ENCODE measurements at regions not wholly inside any gene's neighbourhood (a gene's known extent, or its start where the extent isn't known, plus 50 kb on each side); places are given as distances from the start of the nearest gene placed in this dataset.

- Histone ChIP-seq H3K27ac (no peak overlapping the region), H4K20me1 (ENCODE audit: insufficient read depth) (no peaks in the 10 kb centered on the region), H3F3A (ENCODE audit: insufficient read depth) (no peaks in the 10 kb centered on the region), H3K36me3 (ENCODE audit: low read depth) (no peaks in the 10 kb centered on the region), H3K4me2 (ENCODE audit: unreplicated experiment) (no peak overlapping the region), H3K79me2 (ENCODE audit: insufficient read depth) (no peaks in the 10 kb centered on the region), H3K9me2 (ENCODE audit: insufficient read depth) (no peaks in the 10 kb centered on the region), H3K4me1 (ENCODE audit: insufficient read depth) (peaks cover 25% of the 10 kb centered on the region), H3K27me3 (replicated peaks; ENCODE audit: insufficient read depth) (no peaks in the 10 kb centered on the region), H3K9ac (no peak overlapping the region), H2AFZ (no peak overlapping the region), H3K9me3 (ENCODE audit: low read depth) (no peaks in the 10 kb centered on the region), H3K4me3 (no peak overlapping the region)
- TF ChIP-seq EZH2 (IDR thresholded peaks at IDR 0.05; ENCODE audit: insufficient read depth, poor library complexity, severe bottlenecking) (no peak), EZH2phosphoT487 (IDR thresholded peaks at IDR 0.05; ENCODE audit: insufficient read depth, low read depth) (no peak)
- DNase-seq = peak; percentile 23
- in situ Hi-C loops (cut with MboI) = no loop called here
- 37 to 41% methylated on average over 2 of the region's 2 CpGs for WGBS, 2 experiments (ENCODE audit: low coverage in 1 of 2, low lambda C conversion rate in 2 of 2, missing lambda C conversion rate in 2 of 2)
These were observed 309.4 kb upstream of the NOCT start for GRCh38 chr4:138706201-138706600.

GRCh38 chr4:138702190-138702824, 313.3 kb upstream of the NOCT start:
- no peaks in the 10 kb centered on the region for H3K36me3 ChIP-seq (ENCODE audit: low read depth)
- H3F3A ChIP-seq (ENCODE audit: insufficient read depth) = 0 out of 2 replicates have a peak, but pooled peaks cover 4% of the 10 kb centered on the region
- DNase-seq = no peak
- no peaks in the 10 kb centered on the region for H3K9me3 ChIP-seq (ENCODE audit: low read depth)
- no peaks in the 10 kb centered on the region for H3K9me2 ChIP-seq (ENCODE audit: insufficient read depth)
- H3K9ac ChIP-seq = no peak overlapping the region
- H3K27ac ChIP-seq = no peak overlapping the region
- 40 to 50% methylated on average over 3 of the region's 3 CpGs for WGBS, 2 experiments (ENCODE audit: low coverage in 1 of 2, low lambda C conversion rate in 2 of 2, missing lambda C conversion rate in 2 of 2)
- no peaks in the 10 kb centered on the region for H4K20me1 ChIP-seq (ENCODE audit: insufficient read depth)
- in situ Hi-C loops (cut with MboI) = no loop called here
- H3K27me3 ChIP-seq (replicated peaks; ENCODE audit: insufficient read depth) = no peaks in the 10 kb centered on the region
- TF ChIP-seq EZH2phosphoT487 (IDR thresholded peaks at IDR 0.05; ENCODE audit: insufficient read depth, low read depth) (no peak), EZH2 (IDR thresholded peaks at IDR 0.05; ENCODE audit: insufficient read depth, poor library complexity, severe bottlenecking) (no peak)
- no peaks in the 10 kb centered on the region for H3K79me2 ChIP-seq (ENCODE audit: insufficient read depth)
- H3K4me1 ChIP-seq (ENCODE audit: insufficient read depth) = peaks cover 25% of the 10 kb centered on the region
- H3K4me2 ChIP-seq (ENCODE audit: unreplicated experiment) = no peak overlapping the region
- no peak overlapping the region for H2AFZ ChIP-seq
- no peak overlapping the region for H3K4me3 ChIP-seq

- no peaks in the 10 kb centered on the region for H3K27me3 ChIP-seq (replicated peaks; ENCODE audit: insufficient read depth)
- WGBS, 2 experiments (ENCODE audit: low coverage in 1 of 2, low lambda C conversion rate in 2 of 2, missing lambda C conversion rate in 2 of 2) = 72 to 83% methylated on average over 3 of the region's 3 CpGs
- H3K36me3 ChIP-seq (ENCODE audit: low read depth) = no peaks in the 10 kb centered on the region
- no peaks in the 10 kb centered on the region for H4K20me1 ChIP-seq (ENCODE audit: insufficient read depth)
- no peak overlapping the region for H3K27ac ChIP-seq
- DNase-seq = no peak
- H3K4me3 ChIP-seq = no peak overlapping the region
- in situ Hi-C loops (cut with MboI) = loop anchor here (25.0 kb wide), 1 partner anchor 1161 kb away; the partner anchor contains the start of gene PCDH18
- no peak overlapping the region for H2AFZ ChIP-seq
- H3F3A ChIP-seq (ENCODE audit: insufficient read depth) = 0 out of 2 replicates have a peak, but pooled peaks cover 5% of the 10 kb centered on the region
- H3K9ac ChIP-seq = no peak overlapping the region
- no peaks in the 10 kb centered on the region for H3K79me2 ChIP-seq (ENCODE audit: insufficient read depth)
- no peak for TF ChIP-seq EZH2 (IDR thresholded peaks at IDR 0.05; ENCODE audit: insufficient read depth, poor library complexity, severe bottlenecking)
- TF ChIP-seq EZH2phosphoT487 (IDR thresholded peaks at IDR 0.05; ENCODE audit: insufficient read depth, low read depth) = no peak
- H3K9me2 ChIP-seq (ENCODE audit: insufficient read depth) = no peaks in the 10 kb centered on the region
- no peaks in the 10 kb centered on the region for H3K9me3 ChIP-seq (ENCODE audit: low read depth)
- no peak overlapping the region for H3K4me2 ChIP-seq (ENCODE audit: unreplicated experiment)
- H3K4me1 ChIP-seq (ENCODE audit: insufficient read depth) = peaks cover 14% of the 10 kb centered on the region
These were observed 316.9 kb upstream of the NOCT start for GRCh38 chr4:138698641-138699040.

GRCh38 chr4:138697851-138698250, 317.7 kb upstream of the NOCT start:
- Histone ChIP-seq H3K4me2 (ENCODE audit: unreplicated experiment) (peak overlapping the region; percentile 57), H3K4me3 (no peak overlapping the region), H4K20me1 (ENCODE audit: insufficient read depth) (no peaks in the 10 kb centered on the region), H3K36me3 (ENCODE audit: low read depth) (no peaks in the 10 kb centered on the region), H3K27ac (no peak overlapping the region), H3K79me2 (ENCODE audit: insufficient read depth) (no peaks in the 10 kb centered on the region), H3K4me1 (ENCODE audit: insufficient read depth) (peaks cover 14% of the 10 kb centered on the region), H3K9me3 (ENCODE audit: low read depth) (no peaks in the 10 kb centered on the region), H3K27me3 (replicated peaks; ENCODE audit: insufficient read depth) (no peaks in the 10 kb centered on the region), H3K9ac (no peak overlapping the region), H3K9me2 (ENCODE audit: insufficient read depth) (no peaks in the 10 kb centered on the region), H3F3A (ENCODE audit: insufficient read depth) (0 out of 2 replicates have a peak, but pooled peaks cover 5% of the 10 kb centered on the region), H2AFZ (peak overlapping the region; percentile 30; the same call in 1 of the 2 replicates)
- WGBS, 2 experiments (ENCODE audit: low coverage in 1 of 2, low lambda C conversion rate in 2 of 2, missing lambda C conversion rate in 2 of 2) = 98 to 100% methylated on average over 1 of the region's 1 CpG
- DNase-seq = peak; percentile 36
- TF ChIP-seq EZH2 (IDR thresholded peaks at IDR 0.05; ENCODE audit: insufficient read depth, poor library complexity, severe bottlenecking) (no peak), EZH2phosphoT487 (IDR thresholded peaks at IDR 0.05; ENCODE audit: insufficient read depth, low read depth) (no peak)
- in situ Hi-C loops (cut with MboI) = loop anchor here (25.0 kb wide), 1 partner anchor 1161 kb away; the partner anchor contains the start of gene PCDH18

Measured in GM23248 (cell line).